Tibial nerve (tissue), 4 donors: ENCODE measurements at regions not wholly inside any gene's neighbourhood (a gene's known extent, or its start where the extent isn't known, plus 50 kb on each side); places are given as distances from the start of the nearest gene placed in this dataset.

ENCODE experiments used
- DNase-seq, 2 donors: peaks; one replicate each; pipeline ENCODE4 v3.0.0-alpha.2; 2019; ENCODE audit warnings: low spot score in 2 of 2
- H3K27ac ChIP-seq, 4 donors: fragments of 200-600 bp; sonication (generic) in 3 of 4; one replicate each; pipeline ENCODE4 v1.5.1; 2017 to 2019; ENCODE audit warnings: mild to moderate bottlenecking in 1 of 4
- H3K27me3 ChIP-seq, 2 donors: fragments of 200-600 bp; sonication (generic) in 1 of 2; one replicate each; pipeline versions ENCODE4 v1.5.1 to v1.6.0; 2017 to 2019
- H3K36me3 ChIP-seq, 3 donors: fragments of 200-600 bp; sonication (generic); one replicate each; pipeline ENCODE4 v1.5.1; 2018 to 2019
- H3K4me1 ChIP-seq, 4 donors: fragments of 200-600 bp; sonication (generic) in 3 of 4; one replicate each; pipeline ENCODE4 v1.5.1; 2017 to 2019
- H3K4me3 ChIP-seq, 4 donors: fragments of 200-600 bp; sonication (generic) in 3 of 4; one replicate each; pipeline ENCODE4 v1.5.1; 2017 to 2019; ENCODE audit warnings: mild to moderate bottlenecking in 1 of 4, moderate library complexity in 1 of 4
- H3K9me3 ChIP-seq, 4 donors: fragments of 200-600 bp; sonication (generic) in 3 of 4; one replicate each; pipeline ENCODE4 v1.5.1; 2017 to 2019
- CTCF ChIP-seq, 5 experiments: fragments of 200-600 bp in 3 of 5; fragments of 450-650 bp in 2 of 5; sonication (generic) in 3 of 5; IDR thresholded peaks; one replicate each; pipeline ENCODE4 v1.5.1; 2016 to 2019; ENCODE audit warnings: antibody characterized with exemption in 5 of 5, mild to moderate bottlenecking in 3 of 5, moderate library complexity in 2 of 5
- EP300 ChIP-seq, 2 donors: sonication (generic); formaldehyde crosslinking; IDR thresholded peaks; one replicate each; pipeline ENCODE4 v1.6.1; 2017; ENCODE audit warnings: antibody characterized with exemption in 2 of 2, mild to moderate bottlenecking in 1 of 2
- POLR2A ChIP-seq, 2 donors: fragments of 450-650 bp; IDR thresholded peaks; one replicate each; pipeline ENCODE4 v1.6.1; 2017; ENCODE audit warnings: antibody characterized with exemption in 2 of 2, mild to moderate bottlenecking in 2 of 2, moderate library complexity in 2 of 2
- WGBS, 2 donors: methylation state at CpG; one replicate each; pipeline ENCODE4 v1.1.5; 2018; 5-methylcytosine and 5-hydroxymethylcytosine counted together

- H3K27ac ChIP-seq: no peak overlapping the region
- 50 to 76% methylated on average over 1 of the region's 1 CpG for WGBS, 2 donors
- H3K9me3 ChIP-seq: no peaks in the 10 kb centered on the region
- TF ChIP-seq POLR2A (IDR thresholded peaks at IDR 0.05) (no peak), CTCF (IDR thresholded peaks at IDR 0.05) (no peak), EP300 (IDR thresholded peaks at IDR 0.05) (no peak)
- DNase-seq: no peak
- no peaks in the 10 kb centered on the region for H3K36me3 ChIP-seq
- no peaks in the 10 kb centered on the region for H3K4me1 ChIP-seq
- no peaks in the 10 kb centered on the region for H3K27me3 ChIP-seq
- H3K4me3 ChIP-seq: no peak overlapping the region
These were observed 252.5 kb upstream of the SOX14 start for GRCh38 chr3:137511655-137512054.

- Histone ChIP-seq H3K27me3 (no peaks in the 10 kb centered on the region), H3K4me3 (no peak overlapping the region), H3K36me3 (no peaks in the 10 kb centered on the region), H3K4me1 (no peaks in the 10 kb centered on the region), H3K27ac (no peak overlapping the region), H3K9me3 (no peaks in the 10 kb centered on the region)
- no peak for TF ChIP-seq POLR2A (IDR thresholded peaks at IDR 0.05)
- TF ChIP-seq EP300 (IDR thresholded peaks at IDR 0.05): no peak
- no peak for TF ChIP-seq CTCF (IDR thresholded peaks at IDR 0.05)
- no peak for DNase-seq
- 39 to 46% methylated on average over 2 of the region's 2 CpGs for WGBS, 2 donors
These were observed 249.3 kb upstream of the SOX14 start for GRCh38 chr3:137514853-137515252.

GRCh38 chr3:137519602-137520001 is 244.5 kb upstream of the SOX14 start:
- no peak for DNase-seq
- no peak overlapping the region for H3K4me3 ChIP-seq
- no peak overlapping the region for H3K27ac ChIP-seq
- no peaks in the 10 kb centered on the region for H3K27me3 ChIP-seq
- 68 to 81% methylated on average over 5 of the region's 5 CpGs for WGBS, 2 donors
- H3K4me1 ChIP-seq: no peaks in the 10 kb centered on the region
- H3K9me3 ChIP-seq: no peaks in the 10 kb centered on the region
- no peak for TF ChIP-seq EP300 (IDR thresholded peaks at IDR 0.05)
- TF ChIP-seq POLR2A (IDR thresholded peaks at IDR 0.05): no peak
- TF ChIP-seq CTCF (IDR thresholded peaks at IDR 0.05): no peak
- no peaks in the 10 kb centered on the region for H3K36me3 ChIP-seq

GRCh38 chr3:137524751-137525150 is 239.4 kb upstream of the SOX14 start:
- Histone ChIP-seq H3K27me3 (no peaks in the 10 kb centered on the region), H3K4me1 (no peaks in the 10 kb centered on the region), H3K36me3 (no peaks in the 10 kb centered on the region), H3K9me3 (no peaks in the 10 kb centered on the region), H3K4me3 (no peak overlapping the region), H3K27ac (no peak overlapping the region)
- DNase-seq: no peak
- 92 to 94% methylated on average over 1 of the region's 1 CpG for WGBS, 2 donors
- TF ChIP-seq EP300 (IDR thresholded peaks at IDR 0.05) (no peak), CTCF (IDR thresholded peaks at IDR 0.05) (no peak), POLR2A (IDR thresholded peaks at IDR 0.05) (no peak)

GRCh38 chr3:137525471-137525870 is 238.6 kb upstream of the SOX14 start:
- no peak for TF ChIP-seq POLR2A (IDR thresholded peaks at IDR 0.05)
- TF ChIP-seq EP300 (IDR thresholded peaks at IDR 0.05): no peak
- TF ChIP-seq CTCF (IDR thresholded peaks at IDR 0.05): no peak
- no peaks in the 10 kb centered on the region for H3K9me3 ChIP-seq
- no peak overlapping the region for H3K27ac ChIP-seq
- H3K4me1 ChIP-seq: no peaks in the 10 kb centered on the region
- no peaks in the 10 kb centered on the region for H3K36me3 ChIP-seq
- no peak overlapping the region for H3K4me3 ChIP-seq
- DNase-seq: no peak
- H3K27me3 ChIP-seq: no peaks in the 10 kb centered on the region
